ENCODE measurements at regions not wholly inside any gene's neighbourhood (a gene's known extent, or its start where the extent isn't known, plus 50 kb on each side); places are given as distances from the start of the nearest gene placed in this dataset.

- no peak for DNase-seq (ENCODE audit: low spot score)
Observed at GRCh38 chr11:80673566-80673965, 1232.7 kb upstream of the TENM4 start.

DNA sequence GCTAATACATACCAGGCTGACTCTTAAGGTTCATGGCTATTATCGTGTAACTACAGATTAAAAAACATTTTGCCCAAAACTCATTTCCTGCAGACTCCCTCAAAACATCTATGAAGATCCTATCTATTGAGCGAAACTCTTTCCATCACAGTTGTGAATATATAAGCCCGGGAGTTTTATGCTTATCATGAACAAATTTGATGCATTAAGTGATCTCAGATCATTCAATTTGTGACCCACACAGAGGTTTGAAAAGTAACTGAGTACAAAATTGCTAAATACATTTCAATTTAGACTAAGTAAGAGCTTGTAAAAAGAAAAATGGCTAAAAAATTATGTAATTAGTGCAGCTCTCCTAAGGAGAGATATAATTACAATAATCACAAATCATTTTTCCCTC is 1228.8 kb upstream of the TENM4 start:
- no peak for DNase-seq (ENCODE audit: low spot score)

DNA sequence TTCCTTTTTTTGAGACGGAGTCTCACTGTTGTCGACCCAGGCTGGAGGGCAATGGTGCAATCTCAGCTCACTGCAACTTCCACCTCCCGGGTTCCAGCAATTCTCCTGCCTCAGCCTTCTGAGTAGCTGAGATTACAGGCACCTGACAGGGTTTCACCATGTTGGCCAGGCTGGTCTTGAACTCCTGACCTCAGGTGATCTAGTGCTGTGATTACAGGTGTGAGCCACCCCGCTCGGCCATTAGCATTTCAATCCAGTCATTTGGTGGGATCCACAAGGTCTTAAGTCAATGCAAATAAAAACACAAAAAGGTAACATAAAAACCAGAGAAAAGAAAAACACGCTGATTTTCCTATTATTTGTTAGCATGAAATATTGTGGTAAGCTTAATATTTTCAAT is 1227.2 kb upstream of the TENM4 start:
- DNase-seq (ENCODE audit: low spot score), result no peak

DNA sequence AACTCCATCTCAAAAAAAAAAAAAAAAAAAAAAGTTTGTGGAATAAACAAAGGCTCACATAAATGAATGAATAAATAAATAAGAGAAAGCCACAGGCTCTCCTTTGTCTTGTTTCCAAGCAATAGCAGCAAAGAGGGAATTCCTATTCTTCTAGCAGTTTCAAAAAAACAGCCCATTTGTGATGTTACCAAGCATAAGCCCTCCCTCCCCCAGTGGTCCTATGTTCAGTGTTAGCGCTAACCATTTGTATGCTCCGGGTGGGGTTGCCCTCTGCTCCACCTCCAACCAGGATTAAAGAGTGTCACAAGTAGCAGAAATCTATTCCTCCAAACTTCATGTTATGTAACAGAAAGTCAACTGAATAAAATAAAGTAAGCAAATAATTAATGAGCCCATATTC is 1215.0 kb upstream of the TENM4 start:
- DNase-seq (ENCODE audit: low spot score), result no peak

GRCh38 chr11:80650966-80651365 is 1210.1 kb upstream of the TENM4 start:
- no peak for DNase-seq (ENCODE audit: low spot score)

DNA sequence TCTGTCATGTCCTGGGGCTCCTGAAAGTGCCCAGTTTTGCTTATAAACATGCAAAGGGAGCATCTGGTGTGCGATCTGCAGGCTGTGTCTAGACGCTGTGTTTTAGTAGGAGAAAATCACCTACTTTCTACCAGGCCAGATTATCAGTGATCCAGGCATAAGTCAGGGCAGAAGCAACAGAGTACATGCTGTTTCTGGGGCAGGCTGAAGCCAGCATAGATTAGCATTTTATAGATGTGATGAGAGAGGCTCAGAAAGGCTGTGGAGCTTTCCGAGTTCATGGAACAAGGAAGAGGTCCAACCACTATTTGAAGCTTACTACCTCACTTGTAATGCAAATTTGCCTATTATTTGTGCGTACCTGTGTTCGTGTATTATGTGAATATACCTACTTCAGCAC is 1208.4 kb upstream of the TENM4 start:
- DNase-seq (ENCODE audit: low spot score), result no peak

DNA sequence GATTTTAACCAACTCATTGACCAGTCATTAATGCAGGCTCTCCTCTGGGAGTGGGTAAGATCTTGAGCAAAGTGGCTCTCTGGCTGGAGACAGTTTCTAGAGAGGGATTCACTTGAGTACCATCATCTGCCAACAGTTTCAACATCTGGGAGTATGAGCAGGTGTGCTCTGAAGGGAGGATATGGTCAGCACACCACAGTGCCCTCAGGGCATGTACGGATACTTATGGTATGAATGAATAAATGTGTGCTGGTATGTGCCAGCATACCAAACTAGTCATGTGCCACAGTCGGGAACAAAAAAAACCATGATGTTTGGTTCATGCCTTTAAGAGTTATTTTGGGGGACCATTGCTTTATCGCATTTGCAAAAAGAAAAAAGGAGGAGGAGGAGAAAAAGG is 1197.5 kb upstream of the TENM4 start:
- DNase-seq (ENCODE audit: low spot score), result no peak

- no peak for DNase-seq (ENCODE audit: low spot score)
Observed at GRCh38 chr11:80637571-80637970, 1196.7 kb upstream of the TENM4 start.

GRCh38 chr11:80636999-80637398 is 1196.2 kb upstream of the TENM4 start:
- no peak for DNase-seq (ENCODE audit: low spot score)

GRCh38 chr11:80635178-80635577 is 1194.3 kb upstream of the TENM4 start:
- DNase-seq (ENCODE audit: low spot score), result no peak

DNA sequence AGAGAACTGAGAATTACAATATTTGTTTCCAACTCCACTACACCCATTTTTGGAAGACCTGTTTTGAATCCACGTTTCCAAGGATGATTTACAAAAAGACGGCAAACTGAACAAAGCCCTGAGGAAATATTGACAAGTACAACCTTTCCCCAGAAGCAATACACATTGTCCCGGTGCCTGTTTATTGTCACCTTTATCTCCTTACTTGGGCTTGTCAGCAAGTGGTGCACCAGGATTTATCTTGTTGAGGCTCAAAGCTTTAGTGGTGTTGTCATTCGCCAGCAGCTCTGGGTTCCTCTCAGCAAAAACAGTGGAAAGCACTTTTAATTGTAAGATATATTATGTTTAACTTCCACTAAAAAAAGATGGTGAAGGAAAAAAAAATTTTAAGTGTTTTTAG is 1191.9 kb upstream of the TENM4 start:
- no peak for DNase-seq (ENCODE audit: low spot score)

DNA sequence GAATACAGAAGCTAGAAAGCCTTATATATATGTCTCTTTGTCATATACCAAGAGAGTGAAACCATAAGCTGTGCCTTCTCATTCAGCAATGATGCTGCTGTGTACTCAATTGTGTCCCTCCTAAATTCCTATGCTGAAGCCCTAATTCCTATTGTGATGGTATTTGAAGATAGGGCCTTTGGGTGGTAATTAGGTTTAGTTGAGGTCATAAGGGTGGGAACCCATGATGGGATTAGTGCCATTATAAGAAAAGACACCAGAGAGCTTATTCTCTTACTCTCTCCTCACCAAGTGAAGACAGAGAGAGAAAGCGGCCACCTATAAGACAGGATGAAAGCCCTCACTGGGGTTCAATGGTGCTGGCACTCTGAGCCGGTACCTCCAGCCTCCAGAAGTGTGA is 1191.3 kb upstream of the TENM4 start:
- no peak for DNase-seq (ENCODE audit: low spot score)

GRCh38 chr11:80629466-80629865 is 1188.6 kb upstream of the TENM4 start:
- no peak for DNase-seq (ENCODE audit: low spot score)

GRCh38 chr11:80627364-80627763 is 1186.5 kb upstream of the TENM4 start:
- DNase-seq (ENCODE audit: low spot score), result no peak

DNA sequence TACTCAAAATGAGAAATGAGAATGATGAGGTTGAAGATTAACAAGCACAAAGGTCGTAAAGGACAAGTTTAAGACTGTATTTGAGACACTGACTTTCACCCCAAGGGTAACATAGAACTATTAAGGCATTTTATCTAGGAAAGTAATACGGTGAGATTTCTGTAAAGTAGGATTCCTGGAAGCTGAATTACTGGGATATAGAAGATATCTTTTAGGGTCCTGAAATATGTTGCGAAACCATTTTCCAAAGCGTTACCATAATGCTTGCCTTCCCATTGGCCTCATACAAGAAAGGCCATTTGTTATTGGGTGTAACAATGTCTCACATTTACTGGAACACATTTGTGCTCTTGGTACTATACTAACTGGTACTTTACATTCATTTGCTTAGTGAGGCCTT is 1185.9 kb upstream of the TENM4 start:
- no peak for DNase-seq (ENCODE audit: low spot score)

- no peak for DNase-seq (ENCODE audit: low spot score)
Observed at GRCh38 chr11:80625563-80625962, 1184.7 kb upstream of the TENM4 start.

GRCh38 chr11:80621871-80622270 is 1181.0 kb upstream of the TENM4 start:
- no peak for DNase-seq (ENCODE audit: low spot score)

- DNase-seq (ENCODE audit: low spot score), result no peak
Observed at GRCh38 chr11:80620867-80621266, 1180.0 kb upstream of the TENM4 start.

- DNase-seq (ENCODE audit: low spot score), result no peak
Observed at GRCh38 chr11:80617156-80617555, 1176.3 kb upstream of the TENM4 start.

- DNase-seq (ENCODE audit: low spot score), result no peak
Observed at GRCh38 chr11:80616070-80616800, 1175.4 kb upstream of the TENM4 start.

DNA sequence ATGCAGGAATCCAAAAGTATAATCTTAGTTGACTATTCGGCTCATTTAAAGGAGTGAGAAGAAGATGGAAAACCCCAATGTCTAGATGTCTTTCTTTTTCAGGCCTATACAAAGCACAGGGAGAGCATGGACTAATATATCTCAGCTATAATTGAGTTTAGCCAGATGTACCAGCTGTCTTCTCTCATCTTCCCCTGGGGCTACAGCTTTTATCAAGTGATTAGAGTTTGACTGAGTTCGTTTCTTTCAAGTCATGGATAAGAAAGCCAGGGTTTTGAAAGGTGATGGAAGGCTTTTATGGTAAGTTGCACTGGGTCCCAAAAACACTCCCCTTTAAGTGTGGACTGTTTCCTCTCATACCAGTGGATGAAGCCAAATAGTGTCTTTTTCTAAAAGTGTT is 1172.8 kb upstream of the TENM4 start:
- DNase-seq (ENCODE audit: low spot score), result no peak

DNA sequence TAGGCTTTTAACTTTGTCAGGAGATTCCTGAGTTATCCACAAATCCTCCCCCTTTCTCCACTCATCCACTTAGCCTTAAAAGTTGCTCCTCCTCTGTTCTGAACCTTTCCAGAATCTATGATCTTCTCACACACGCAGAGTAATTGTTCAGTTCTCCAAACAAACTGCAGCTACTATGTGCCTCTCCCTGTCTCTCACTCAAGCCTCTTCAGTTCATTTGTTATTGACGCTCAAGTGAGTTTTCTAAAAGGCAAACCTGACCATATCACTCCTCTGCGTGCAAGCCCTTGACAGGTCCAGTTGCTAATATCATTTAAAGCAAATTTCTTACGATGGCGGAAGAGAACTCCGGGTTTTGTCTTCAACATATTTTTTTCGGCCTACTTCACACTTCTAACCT is 1169.7 kb upstream of the TENM4 start:
- DNase-seq (ENCODE audit: low spot score), result no peak

DNA sequence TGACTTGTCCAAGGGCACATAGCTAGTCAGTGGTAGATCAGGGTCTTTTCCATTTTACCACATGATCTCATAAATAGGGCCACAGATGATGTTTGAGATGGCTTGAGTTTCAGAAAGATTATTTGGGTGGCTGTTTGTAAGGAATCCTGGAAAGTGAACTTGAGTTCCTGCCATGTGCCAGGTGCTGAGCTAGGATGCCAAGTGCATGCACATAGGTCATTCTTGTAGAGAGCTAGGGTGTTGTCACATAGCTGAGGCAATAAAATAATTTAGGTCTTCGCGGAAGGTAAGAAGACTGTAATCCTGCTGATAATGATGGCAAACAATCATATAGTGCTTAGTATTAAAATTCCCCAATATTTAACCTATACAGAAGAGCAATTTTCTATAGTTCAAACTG is 1162.6 kb upstream of the TENM4 start:
- no peak for DNase-seq (ENCODE audit: low spot score)

- no peak for DNase-seq (ENCODE audit: low spot score)
Observed at GRCh38 chr11:80598905-80599304, 1158.1 kb upstream of the TENM4 start.

All from SW480 (cell line).